ENCODE measurements at regions not wholly inside any gene's neighbourhood (a gene's known extent, or its start where the extent isn't known, plus 50 kb on each side); places are given as distances from the start of the nearest gene placed in this dataset.

DNA sequence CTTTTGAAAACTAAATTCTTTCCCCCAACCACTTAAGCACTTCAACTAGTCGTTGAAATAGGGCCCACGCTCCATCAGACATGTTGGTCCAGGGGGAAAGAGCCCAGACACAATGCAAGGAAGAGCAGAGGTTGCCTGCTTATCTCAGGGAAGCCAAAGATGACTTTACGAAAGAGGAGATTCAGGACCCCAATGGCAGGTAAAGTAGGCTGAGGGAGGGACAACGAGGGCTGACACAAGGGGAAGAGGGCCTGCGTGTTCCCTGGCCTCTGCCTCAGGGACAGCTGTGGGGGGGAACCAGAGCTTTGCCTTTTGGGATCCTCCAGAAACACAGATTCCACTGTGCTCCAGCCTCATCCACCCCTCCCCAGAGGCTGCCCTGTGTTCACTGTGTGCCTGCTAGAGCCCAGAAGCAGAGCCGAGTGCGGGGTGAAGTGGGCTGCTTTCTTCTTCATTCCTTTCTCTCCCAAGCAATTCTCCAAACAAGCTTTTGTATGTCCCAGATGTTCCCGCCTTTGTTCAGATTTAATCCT, 135.5 kb upstream of the GRIK3 start:
- Histone ChIP-seq H3K4me1 (ENCODE audit: control insufficient read depth in 3 of 3, insufficient read depth in 3 of 3, low read length in 3 of 3) (no peaks in the 10 kb centered on the region), H3K27ac (ENCODE audit: low read depth, low read length) (no peak overlapping the region), H3K9ac (ENCODE audit: low read depth in 1 of 3, low read length in 3 of 3) (no peak overlapping the region), H3K4me3 (ENCODE audit: low read length in 3 of 3) (no peak overlapping the region), H3K36me3 (ENCODE audit: control insufficient read depth in 3 of 3, insufficient read depth in 3 of 3, low read length in 3 of 3) (no peaks in the 10 kb centered on the region), H3K27me3 (ENCODE audit: control insufficient read depth in 3 of 3, insufficient read depth in 3 of 3, low read length in 3 of 3) (peaks cover 0 to 4% (median 0%) of the 10 kb centered on the region in 3 donors), H3K9me3 (ENCODE audit: control insufficient read depth in 3 of 3, low read length in 3 of 3) (no peaks in the 10 kb centered on the region)

DNA sequence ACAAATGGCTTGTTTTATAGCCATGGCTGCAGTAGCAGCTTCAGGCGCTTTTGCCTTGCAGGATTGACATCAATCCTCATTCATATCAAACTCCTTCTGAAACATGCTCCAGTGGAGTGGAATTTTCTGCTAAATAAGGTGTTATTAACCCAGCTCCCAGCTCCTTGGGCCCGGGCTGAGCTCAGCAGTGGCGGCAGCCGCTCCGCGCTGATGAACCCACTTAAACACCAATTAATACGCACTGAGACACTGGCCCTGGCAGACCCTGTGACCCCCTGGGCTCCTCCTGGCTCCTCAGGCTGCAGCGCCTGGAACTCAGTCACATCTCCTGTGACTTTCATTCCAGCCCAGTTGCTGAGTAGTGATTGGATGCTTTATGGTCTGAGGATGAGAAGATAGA, 137.4 kb upstream of the GRIK3 start:
- Histone ChIP-seq H3K27me3 (ENCODE audit: control insufficient read depth in 3 of 3, insufficient read depth in 3 of 3, low read length in 3 of 3) (peaks cover 0 to 6% (median 3%) of the 10 kb centered on the region in 3 donors), H3K36me3 (ENCODE audit: control insufficient read depth in 3 of 3, insufficient read depth in 3 of 3, low read length in 3 of 3) (no peaks in the 10 kb centered on the region), H3K27ac (ENCODE audit: low read depth, low read length) (no peak overlapping the region), H3K4me3 (ENCODE audit: low read length in 3 of 3) (no peak overlapping the region), H3K4me1 (ENCODE audit: control insufficient read depth in 3 of 3, insufficient read depth in 3 of 3, low read length in 3 of 3) (no peaks in the 10 kb centered on the region), H3K9me3 (ENCODE audit: control insufficient read depth in 3 of 3, low read length in 3 of 3) (no peaks in the 10 kb centered on the region), H3K9ac (ENCODE audit: low read depth in 1 of 3, low read length in 3 of 3) (no peak overlapping the region)

DNA sequence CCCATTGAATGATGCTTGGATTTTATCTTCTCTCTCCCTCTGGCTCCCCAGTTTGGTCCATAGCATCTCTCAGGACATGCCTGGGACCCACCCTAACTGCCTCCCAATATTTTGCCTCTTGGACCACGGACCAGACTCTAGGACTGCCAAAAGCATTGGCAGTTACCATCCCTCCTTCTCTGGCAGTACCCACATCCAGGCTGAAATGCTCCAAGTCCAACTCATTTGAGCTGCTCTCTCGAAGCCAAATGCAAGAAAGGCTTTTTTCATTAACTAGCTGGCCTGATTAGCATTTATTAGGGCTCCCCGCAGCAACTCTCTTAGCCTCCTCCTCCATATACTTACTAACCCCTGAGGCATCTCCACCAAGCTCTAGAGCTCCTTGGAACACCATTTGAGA, 140.0 kb upstream of the GRIK3 start:
- H3K9me3 ChIP-seq (ENCODE audit: control insufficient read depth in 3 of 3, low read length in 3 of 3), result no peaks in the 10 kb centered on the region
- H3K4me1 ChIP-seq (ENCODE audit: control insufficient read depth in 3 of 3, insufficient read depth in 3 of 3, low read length in 3 of 3), result no peaks in the 10 kb centered on the region
- H3K36me3 ChIP-seq (ENCODE audit: control insufficient read depth in 3 of 3, insufficient read depth in 3 of 3, low read length in 3 of 3), result no peaks in the 10 kb centered on the region
- H3K4me3 ChIP-seq (ENCODE audit: low read length in 3 of 3), result no peak overlapping the region
- no peak overlapping the region for H3K27ac ChIP-seq (ENCODE audit: low read depth, low read length)
- H3K27me3 ChIP-seq (ENCODE audit: control insufficient read depth in 3 of 3, insufficient read depth in 3 of 3, low read length in 3 of 3), result peaks cover 0 to 6% (median 3%) of the 10 kb centered on the region in 3 donors
- no peak overlapping the region for H3K9ac ChIP-seq (ENCODE audit: low read depth in 1 of 3, low read length in 3 of 3)

DNA sequence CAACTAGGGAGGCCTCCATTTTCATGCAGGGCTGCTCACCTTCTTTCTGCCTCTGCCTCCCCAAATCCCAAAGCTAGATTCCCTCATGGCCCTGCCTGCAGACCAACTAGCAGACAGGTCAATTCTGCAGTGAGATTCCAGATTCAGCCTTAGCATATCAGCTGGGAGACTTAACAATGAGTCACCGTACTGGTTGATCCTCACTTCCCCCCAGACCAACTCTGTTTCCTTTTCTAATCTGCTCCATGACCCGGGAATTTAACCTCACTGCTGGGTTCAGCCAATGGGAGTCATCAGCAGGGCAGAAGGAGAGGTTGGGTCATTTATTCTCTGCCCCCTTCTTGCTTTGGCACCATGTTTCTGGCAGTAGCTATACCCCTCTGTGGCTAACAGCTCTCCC, 140.6 kb upstream of the GRIK3 start:
- Histone ChIP-seq H3K9ac (ENCODE audit: low read depth in 1 of 3, low read length in 3 of 3) (no peak overlapping the region), H3K27ac (ENCODE audit: low read depth, low read length) (no peak overlapping the region), H3K9me3 (ENCODE audit: control insufficient read depth in 3 of 3, low read length in 3 of 3) (no peaks in the 10 kb centered on the region), H3K4me3 (ENCODE audit: low read length in 3 of 3) (no peak overlapping the region), H3K36me3 (ENCODE audit: control insufficient read depth in 3 of 3, insufficient read depth in 3 of 3, low read length in 3 of 3) (no peaks in the 10 kb centered on the region), H3K27me3 (ENCODE audit: control insufficient read depth in 3 of 3, insufficient read depth in 3 of 3, low read length in 3 of 3) (peaks cover 0 to 6% (median 3%) of the 10 kb centered on the region in 3 donors), H3K4me1 (ENCODE audit: control insufficient read depth in 3 of 3, insufficient read depth in 3 of 3, low read length in 3 of 3) (no peaks in the 10 kb centered on the region)

DNA sequence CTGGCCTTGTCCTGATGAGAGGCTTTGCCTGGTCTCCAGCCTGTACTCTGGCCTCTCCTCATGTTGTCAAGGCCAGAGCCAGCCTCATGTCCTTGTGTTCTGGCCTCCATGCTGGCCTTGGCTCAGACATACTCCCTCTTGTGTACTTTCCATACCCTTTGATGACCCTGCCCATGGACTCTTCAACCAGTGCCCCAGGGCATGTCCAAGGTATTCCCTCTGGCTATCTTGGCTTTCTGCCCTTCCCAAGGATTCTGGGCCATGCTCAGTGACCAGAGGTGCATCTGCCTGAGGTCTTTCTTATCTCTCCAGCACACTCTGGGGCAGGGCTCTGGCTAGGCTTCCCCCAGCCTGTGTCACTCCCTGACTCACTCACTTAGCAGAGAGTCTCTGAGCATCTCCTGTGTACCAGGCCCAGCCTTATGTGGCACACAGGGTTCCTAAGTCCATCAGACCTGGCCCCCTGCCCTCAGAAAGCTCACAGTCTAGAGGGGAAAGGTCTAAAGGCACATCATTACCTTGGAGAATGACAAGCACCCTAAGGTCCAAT, 141.4 kb upstream of the GRIK3 start:
- Histone ChIP-seq H3K27me3 (ENCODE audit: control insufficient read depth in 3 of 3, insufficient read depth in 3 of 3, low read length in 3 of 3) (peaks cover 0 to 6% (median 6%) of the 10 kb centered on the region in 3 donors), H3K4me1 (ENCODE audit: control insufficient read depth in 3 of 3, insufficient read depth in 3 of 3, low read length in 3 of 3) (no peaks in the 10 kb centered on the region), H3K9me3 (ENCODE audit: control insufficient read depth in 3 of 3, low read length in 3 of 3) (no peaks in the 10 kb centered on the region), H3K9ac (ENCODE audit: low read depth in 1 of 3, low read length in 3 of 3) (no peak overlapping the region), H3K27ac (ENCODE audit: low read depth, low read length) (no peak overlapping the region), H3K36me3 (ENCODE audit: control insufficient read depth in 3 of 3, insufficient read depth in 3 of 3, low read length in 3 of 3) (no peaks in the 10 kb centered on the region), H3K4me3 (ENCODE audit: low read length in 3 of 3) (no peak overlapping the region)

DNA sequence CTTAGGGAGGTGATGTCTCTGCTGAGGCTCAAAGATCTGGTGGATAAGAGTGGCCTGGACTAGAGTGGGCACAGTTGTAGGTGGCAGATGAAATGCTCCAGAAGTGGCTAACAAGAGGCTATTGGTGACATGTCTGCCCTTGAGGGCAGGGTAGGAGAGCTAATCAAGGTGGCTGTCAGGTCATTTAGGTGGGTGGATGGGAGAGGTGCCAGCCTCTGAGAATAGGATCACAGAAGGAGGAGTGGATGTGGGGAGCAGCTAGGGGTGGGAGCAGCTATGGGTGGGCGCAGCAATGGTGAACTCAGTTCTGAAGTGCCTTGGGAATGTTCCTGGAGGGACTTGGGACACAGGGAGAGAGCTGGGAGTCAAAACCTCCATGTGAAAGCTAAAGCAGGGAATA, 142.0 kb upstream of the GRIK3 start:
- no peaks in the 10 kb centered on the region for H3K4me1 ChIP-seq (ENCODE audit: control insufficient read depth in 3 of 3, insufficient read depth in 3 of 3, low read length in 3 of 3)
- H3K27ac ChIP-seq (ENCODE audit: low read depth, low read length), result no peak overlapping the region
- no peak overlapping the region for H3K9ac ChIP-seq (ENCODE audit: low read depth in 1 of 3, low read length in 3 of 3)

DNA sequence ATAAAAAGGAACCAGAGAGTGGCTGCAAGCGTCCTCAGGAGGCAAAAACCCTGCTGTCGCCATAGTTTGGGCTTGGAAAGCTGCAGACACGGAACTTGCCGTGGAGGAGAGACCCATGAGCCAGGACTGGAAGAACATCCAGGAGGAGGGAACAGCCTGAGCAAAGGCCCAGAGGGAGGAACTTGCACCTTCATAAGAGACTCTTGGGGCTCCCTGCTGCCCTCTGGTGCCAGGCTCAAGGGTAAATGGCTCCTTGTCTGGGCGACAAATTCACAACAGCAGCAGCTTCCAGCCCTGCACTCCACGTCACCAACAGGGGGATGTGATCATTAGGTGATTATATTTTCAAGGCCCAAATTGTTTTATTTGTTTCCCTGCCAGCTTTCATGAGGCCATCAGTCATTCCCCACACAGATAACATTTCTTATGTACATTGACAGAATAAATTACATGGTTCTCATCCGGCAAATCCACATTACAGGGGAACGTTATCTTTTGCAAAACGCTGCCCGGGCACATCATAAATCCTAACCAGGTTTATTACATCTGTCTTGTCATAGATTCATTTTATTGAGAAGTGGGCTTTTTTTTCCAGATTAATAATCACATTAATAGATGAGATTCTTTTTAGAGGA, 143.0 kb upstream of the GRIK3 start:
- Histone ChIP-seq H3K36me3 (ENCODE audit: control insufficient read depth in 3 of 3, insufficient read depth in 3 of 3, low read length in 3 of 3) (no peaks in the 10 kb centered on the region), H3K4me1 (ENCODE audit: control insufficient read depth in 3 of 3, insufficient read depth in 3 of 3, low read length in 3 of 3) (no peaks in the 10 kb centered on the region), H3K9ac (ENCODE audit: low read depth in 1 of 3, low read length in 3 of 3) (no peak overlapping the region), H3K27me3 (ENCODE audit: control insufficient read depth in 3 of 3, insufficient read depth in 3 of 3, low read length in 3 of 3) (peaks cover 0 to 9% (median 6%) of the 10 kb centered on the region in 3 donors), H3K27ac (ENCODE audit: low read depth, low read length) (no peak overlapping the region), H3K4me3 (ENCODE audit: low read length in 3 of 3) (no peak overlapping the region), H3K9me3 (ENCODE audit: control insufficient read depth in 3 of 3, low read length in 3 of 3) (no peaks in the 10 kb centered on the region)

More for the DNA sequence above, 142.0 kb upstream of the GRIK3 start:
- Histone ChIP-seq H3K9me3 (ENCODE audit: control insufficient read depth in 3 of 3, low read length in 3 of 3) (no peaks in the 10 kb centered on the region), H3K27me3 (ENCODE audit: control insufficient read depth in 3 of 3, insufficient read depth in 3 of 3, low read length in 3 of 3) (peaks cover 0 to 6% (median 6%) of the 10 kb centered on the region in 3 donors), H3K36me3 (ENCODE audit: control insufficient read depth in 3 of 3, insufficient read depth in 3 of 3, low read length in 3 of 3) (no peaks in the 10 kb centered on the region), H3K4me3 (ENCODE audit: low read length in 3 of 3) (no peak overlapping the region)

DNA sequence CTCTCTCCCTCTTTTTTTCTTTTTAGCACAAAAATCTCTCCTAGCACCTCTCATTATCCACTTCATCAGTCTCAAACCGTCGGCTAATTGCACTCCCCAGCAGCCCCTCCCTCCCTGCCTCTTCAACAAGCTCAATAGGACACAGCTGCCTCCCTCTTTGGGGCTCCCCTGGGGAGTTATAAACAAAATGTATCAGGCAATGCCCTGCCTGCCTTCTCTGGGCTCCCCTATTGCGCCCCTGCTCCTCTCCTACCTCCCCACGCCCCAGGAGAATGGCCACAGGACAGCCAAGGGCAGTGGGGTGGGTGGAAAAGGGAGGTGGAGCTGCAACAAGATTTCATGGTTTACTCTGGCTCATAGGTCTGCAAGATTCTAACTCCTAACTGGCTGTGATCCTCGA, 147.1 kb upstream of the GRIK3 start:
- Histone ChIP-seq H3K4me1 (ENCODE audit: control insufficient read depth in 3 of 3, insufficient read depth in 3 of 3, low read length in 3 of 3) (no peaks in the 10 kb centered on the region), H3K27ac (ENCODE audit: low read depth, low read length) (no peak overlapping the region), H3K4me3 (ENCODE audit: low read length in 3 of 3) (no peak overlapping the region), H3K36me3 (ENCODE audit: control insufficient read depth in 3 of 3, insufficient read depth in 3 of 3, low read length in 3 of 3) (no peaks in the 10 kb centered on the region), H3K9ac (ENCODE audit: low read depth in 1 of 3, low read length in 3 of 3) (no peak overlapping the region), H3K9me3 (ENCODE audit: control insufficient read depth in 3 of 3, low read length in 3 of 3) (no peaks in the 10 kb centered on the region), H3K27me3 (ENCODE audit: control insufficient read depth in 3 of 3, insufficient read depth in 3 of 3, low read length in 3 of 3) (peaks cover 0 to 5% (median 0%) of the 10 kb centered on the region in 3 donors)

DNA sequence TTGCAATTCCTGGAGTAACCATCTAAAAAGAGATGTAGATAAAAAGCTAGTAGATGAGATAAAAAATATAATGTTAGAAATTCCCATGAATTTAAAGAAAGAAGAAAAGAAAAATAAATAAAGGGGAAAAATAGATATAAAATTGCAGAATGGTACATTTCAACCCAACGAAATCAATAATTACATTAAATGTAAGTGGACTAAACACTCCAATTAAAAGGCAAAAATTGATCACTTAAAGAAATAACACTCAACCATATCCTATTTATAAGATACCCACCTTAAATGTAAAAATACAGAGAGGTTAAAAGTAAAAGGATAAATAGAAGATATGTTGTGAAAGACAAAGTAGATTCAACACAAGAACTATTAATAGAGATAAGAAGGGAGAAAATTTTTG, 150.5 kb upstream of the GRIK3 start:
- Histone ChIP-seq H3K36me3 (ENCODE audit: control insufficient read depth in 3 of 3, insufficient read depth in 3 of 3, low read length in 3 of 3) (no peaks in the 10 kb centered on the region), H3K4me1 (ENCODE audit: control insufficient read depth in 3 of 3, insufficient read depth in 3 of 3, low read length in 3 of 3) (no peaks in the 10 kb centered on the region), H3K9ac (ENCODE audit: low read depth in 1 of 3, low read length in 3 of 3) (no peak overlapping the region), H3K27me3 (ENCODE audit: control insufficient read depth in 3 of 3, insufficient read depth in 3 of 3, low read length in 3 of 3) (peaks cover 0 to 12% (median 0%) of the 10 kb centered on the region in 3 donors), H3K4me3 (ENCODE audit: low read length in 3 of 3) (no peak overlapping the region), H3K9me3 (ENCODE audit: control insufficient read depth in 3 of 3, low read length in 3 of 3) (no peaks in the 10 kb centered on the region), H3K27ac (ENCODE audit: low read depth, low read length) (no peak overlapping the region)

DNA sequence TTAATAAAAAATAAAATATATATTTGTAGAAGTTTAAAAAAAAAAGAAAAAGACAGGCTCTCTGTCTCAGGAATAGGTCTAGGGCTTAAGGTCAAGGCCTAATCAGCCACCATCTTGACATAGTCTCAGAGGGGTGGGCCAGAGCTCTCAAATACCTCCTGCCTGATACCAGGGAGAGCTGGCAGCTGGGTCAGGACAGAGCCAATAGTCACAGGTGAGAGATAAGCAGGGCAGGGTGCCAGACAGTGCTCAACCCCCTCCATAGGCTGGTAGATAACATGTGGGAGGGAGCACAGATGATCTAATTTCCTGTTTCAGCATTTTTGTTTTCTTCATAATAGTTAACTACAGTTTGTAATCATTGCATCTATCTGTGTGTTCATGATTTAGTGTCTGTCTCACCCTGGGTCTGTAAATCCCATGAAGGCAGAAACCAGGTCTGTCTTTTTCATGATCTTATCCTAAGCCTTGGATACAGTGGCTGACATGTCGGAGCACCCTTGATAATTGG, 152.0 kb upstream of the GRIK3 start:
- H3K9ac ChIP-seq (ENCODE audit: low read depth in 1 of 3, low read length in 3 of 3), result no peak overlapping the region
- H3K4me3 ChIP-seq (ENCODE audit: low read length in 3 of 3), result no peak overlapping the region
- H3K4me1 ChIP-seq (ENCODE audit: control insufficient read depth in 3 of 3, insufficient read depth in 3 of 3, low read length in 3 of 3), result no peaks in the 10 kb centered on the region
- H3K9me3 ChIP-seq (ENCODE audit: control insufficient read depth in 3 of 3, low read length in 3 of 3), result no peaks in the 10 kb centered on the region
- peaks cover 0 to 9% (median 0%) of the 10 kb centered on the region in 3 donors for H3K27me3 ChIP-seq (ENCODE audit: control insufficient read depth in 3 of 3, insufficient read depth in 3 of 3, low read length in 3 of 3)
- no peaks in the 10 kb centered on the region for H3K36me3 ChIP-seq (ENCODE audit: control insufficient read depth in 3 of 3, insufficient read depth in 3 of 3, low read length in 3 of 3)
- H3K27ac ChIP-seq (ENCODE audit: low read depth, low read length), result no peak overlapping the region
